ENCODE measurements at regions not wholly inside any gene's neighbourhood (a gene's known extent, or its start where the extent isn't known, plus 50 kb on each side); places are given as distances from the start of the nearest gene placed in this dataset.

GRCh38 chr1:191174298-191174697 is 696.6 kb upstream of the BRINP3 start:
- TF ChIP-seq, protein P1, sequence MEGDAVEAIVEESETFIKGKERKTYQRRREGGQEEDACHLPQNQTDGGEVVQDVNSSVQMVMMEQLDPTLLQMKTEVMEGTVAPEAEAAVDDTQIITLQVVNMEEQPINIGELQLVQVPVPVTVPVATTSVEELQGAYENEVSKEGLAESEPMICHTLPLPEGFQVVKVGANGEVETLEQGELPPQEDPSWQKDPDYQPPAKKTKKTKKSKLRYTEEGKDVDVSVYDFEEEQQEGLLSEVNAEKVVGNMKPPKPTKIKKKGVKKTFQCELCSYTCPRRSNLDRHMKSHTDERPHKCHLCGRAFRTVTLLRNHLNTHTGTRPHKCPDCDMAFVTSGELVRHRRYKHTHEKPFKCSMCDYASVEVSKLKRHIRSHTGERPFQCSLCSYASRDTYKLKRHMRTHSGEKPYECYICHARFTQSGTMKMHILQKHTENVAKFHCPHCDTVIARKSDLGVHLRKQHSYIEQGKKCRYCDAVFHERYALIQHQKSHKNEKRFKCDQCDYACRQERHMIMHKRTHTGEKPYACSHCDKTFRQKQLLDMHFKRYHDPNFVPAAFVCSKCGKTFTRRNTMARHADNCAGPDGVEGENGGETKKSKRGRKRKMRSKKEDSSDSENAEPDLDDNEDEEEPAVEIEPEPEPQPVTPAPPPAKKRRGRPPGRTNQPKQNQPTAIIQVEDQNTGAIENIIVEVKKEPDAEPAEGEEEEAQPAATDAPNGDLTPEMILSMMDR (conservative IDR thresholded peaks at IDR 0.05 in 1 of 2, IDR thresholded peaks at IDR 0.05 in 1 of 2; ENCODE audit: low read depth in 1 of 2, low read length in 2 of 2): no peak
- TF ChIP-seq EZH2 (IDR thresholded peaks at IDR 0.05; ENCODE audit: low read length, missing control alignments): no peak

Measured in fibroblast of lung (primary cell).